Esophagus squamous epithelium (tissue), 5 donors: ENCODE measurements at regions not wholly inside any gene's neighbourhood (a gene's known extent, or its start where the extent isn't known, plus 50 kb on each side); places are given as distances from the start of the nearest gene placed in this dataset.
"Not testable (repeated sequence)": the region's sequence is repeated elsewhere in the genome, so short reads cannot be mapped to it uniquely, and the experiment has no call there.

ENCODE experiments used
- DNase-seq: peaks from one replicate; lab custom pipeline; 2025; lab: John Stamatoyannopoulos, UW
- H3K27ac ChIP-seq, 4 donors: fragments of 200-600 bp; sonication (generic); one replicate each; pipeline ENCODE4 v1.5.1; 2016 to 2019; ENCODE audit warnings: mild to moderate bottlenecking in 1 of 4
- H3K27me3 ChIP-seq, 4 donors: fragments of 200-600 bp; sonication (generic); 1 replicate in 3 of 4; 2 replicates in 1 of 4; pipeline versions ENCODE4 v1.5.1 to v1.6.0; 2017 to 2021; ENCODE audit warnings: antibody characterized with exemption in 1 of 4
- H3K36me3 ChIP-seq, 3 donors: fragments of 200-600 bp; sonication (generic); one replicate each; pipeline ENCODE4 v1.5.1; 2016 to 2019
- H3K4me1 ChIP-seq, 3 donors: fragments of 200-600 bp; sonication (generic); one replicate each; pipeline ENCODE4 v1.5.1; 2017 to 2019
- H3K4me3 ChIP-seq, 4 donors: fragments of 200-600 bp; sonication (generic); 1 replicate in 3 of 4; 2 replicates in 1 of 4; pipeline ENCODE4 v1.5.1; 2016 to 2019; ENCODE audit warnings: mild to moderate bottlenecking in 2 of 4, moderate library complexity in 1 of 4
- H3K9me3 ChIP-seq, 3 donors: fragments of 200-600 bp; sonication (generic); one replicate each; pipeline ENCODE4 v1.5.1; 2016 to 2019
- CTCF ChIP-seq, 6 experiments: fragments of 450-650 bp in 4 of 6; fragments of 200-600 bp in 2 of 6; sonication (generic) in 2 of 6; IDR thresholded peaks; one replicate each; pipeline ENCODE4 v1.5.1; 2016 to 2019; ENCODE audit warnings: antibody characterized with exemption in 6 of 6, mild to moderate bottlenecking in 4 of 6, moderate library complexity in 4 of 6
- POLR2A ChIP-seq, 4 donors: fragments of 450-650 bp; IDR thresholded peaks; one replicate each; pipeline ENCODE4 v1.6.1; 2017; ENCODE audit warnings: antibody characterized with exemption in 4 of 4, mild to moderate bottlenecking in 4 of 4, moderate library complexity in 3 of 4
- WGBS, 2 donors: methylation state at CpG; one replicate each; pipeline ENCODE4 v1.1.5; 2018; 5-methylcytosine and 5-hydroxymethylcytosine counted together
- intact Hi-C: fragments of 100-400 bp; cut with DNase I; formaldehyde crosslinking; loops from one replicate; pipeline ENCODE4 v1.15.0; 2022
- donor health status: DM: yes; HTN: yes; CAD: no.

- no peak overlapping the region for H3K4me3 ChIP-seq
- no peak overlapping the region for H3K27ac ChIP-seq
- H3K27me3 ChIP-seq: no peaks in the 10 kb centered on the region
- H3K4me1 ChIP-seq: no peaks in the 10 kb centered on the region
- H3K9me3 ChIP-seq: no peaks in the 10 kb centered on the region
- intact Hi-C loops: no loop called here
- H3K36me3 ChIP-seq: no peaks in the 10 kb centered on the region
- no peak for DNase-seq
- TF ChIP-seq POLR2A (IDR thresholded peaks at IDR 0.05) (no peak), CTCF (IDR thresholded peaks at IDR 0.05) (no peak)
- 34 to 55% methylated on average over 3 of the region's 3 CpGs for WGBS, 2 donors
Observed at GRCh38 chr3:35900079-35900478, 260.8 kb downstream of the ARPP21 start.

- H3K9me3 ChIP-seq: no peaks in the 10 kb centered on the region
- DNase-seq: no peak
- no peak overlapping the region for H3K4me3 ChIP-seq
- intact Hi-C loops: no loop called here
- H3K4me1 ChIP-seq: no peaks in the 10 kb centered on the region
- TF ChIP-seq POLR2A (IDR thresholded peaks at IDR 0.05) (no peak), CTCF (IDR thresholded peaks at IDR 0.05) (peak; percentile 20 to 61 (median 50))
- 33 to 38% methylated on average over 9 of the region's 9 CpGs for WGBS, 2 donors
- no peaks in the 10 kb centered on the region for H3K27me3 ChIP-seq
- no peaks in the 10 kb centered on the region for H3K36me3 ChIP-seq
- H3K27ac ChIP-seq: no peak overlapping the region
Observed at GRCh38 chr3:35908366-35909232, 269.3 kb downstream of the ARPP21 start.

GRCh38 chr3:35919160-35919559 is 279.8 kb downstream of the ARPP21 start:
- TF ChIP-seq CTCF (IDR thresholded peaks at IDR 0.05) (no peak), POLR2A (IDR thresholded peaks at IDR 0.05) (no peak)
- no peak overlapping the region for H3K4me3 ChIP-seq
- WGBS, 2 donors: 80 to 84% methylated on average over 6 of the region's 6 CpGs
- H3K27ac ChIP-seq: no peak overlapping the region
- no peaks in the 10 kb centered on the region for H3K4me1 ChIP-seq
- no peaks in the 10 kb centered on the region for H3K36me3 ChIP-seq
- DNase-seq: no peak
- intact Hi-C loops: no loop called here
- no peaks in the 10 kb centered on the region for H3K27me3 ChIP-seq
- H3K9me3 ChIP-seq: no peaks in the 10 kb centered on the region

- DNase-seq: no peak
- no peak overlapping the region for H3K27ac ChIP-seq
- H3K27me3 ChIP-seq: no peaks in the 10 kb centered on the region
- no peaks in the 10 kb centered on the region for H3K4me1 ChIP-seq
- WGBS, 2 donors: 80% methylated on average over 2 of the region's 4 CpGs; no CpG with 5 or more reads in 1 of the 2 donors
- no peaks in the 10 kb centered on the region for H3K36me3 ChIP-seq
- H3K9me3 ChIP-seq: no peaks in the 10 kb centered on the region
- intact Hi-C loops: no loop called here
- TF ChIP-seq CTCF (IDR thresholded peaks at IDR 0.05): no peak
- TF ChIP-seq POLR2A (IDR thresholded peaks at IDR 0.05): no peak
- no peak overlapping the region for H3K4me3 ChIP-seq
Observed at GRCh38 chr3:35921718-35922117, 282.4 kb downstream of the ARPP21 start.

GRCh38 chr3:35924070-35924469 is 284.7 kb downstream of the ARPP21 start:
- H3K36me3 ChIP-seq, intact Hi-C loops, H3K9me3 ChIP-seq, H3K27ac ChIP-seq, H3K27me3 ChIP-seq, H3K4me3 ChIP-seq, DNase-seq, H3K4me1 ChIP-seq: not testable (repeated sequence)
- TF ChIP-seq CTCF (IDR thresholded peaks at IDR 0.05): peak in 1 of 6 experiments; percentile 34
